IPS-15b (cell line): ENCODE measurements at regions not wholly inside any gene's neighbourhood (a gene's known extent, or its start where the extent isn't known, plus 50 kb on each side); places are given as distances from the start of the nearest gene placed in this dataset.

ENCODE experiments used
- H3K27me3 ChIP-seq: one replicate; pipeline ENCODE4 v1.6.1; 2013; ENCODE audit warnings: low read length; ENCODE audit not compliant: control insufficient read depth, insufficient read depth
- H3K36me3 ChIP-seq: one replicate; pipeline ENCODE4 v1.6.1; 2013; ENCODE audit warnings: low read length; ENCODE audit not compliant: control insufficient read depth, insufficient read depth
- H3K4me1 ChIP-seq: one replicate; pipeline ENCODE4 v1.6.1; 2013; ENCODE audit warnings: mild to moderate bottlenecking, low read length; ENCODE audit not compliant: control insufficient read depth, insufficient read depth
- H3K4me3 ChIP-seq: one replicate; pipeline ENCODE4 v1.5.1; 2013; ENCODE audit warnings: low read depth, low read length
- H3K9ac ChIP-seq: one replicate; pipeline ENCODE4 v1.6.1; 2013; ENCODE audit warnings: low read depth, mild to moderate bottlenecking, low read length
- H3K9me3 ChIP-seq: one replicate; pipeline ENCODE4 v1.6.1; 2013; ENCODE audit warnings: mild to moderate bottlenecking, low read length; ENCODE audit not compliant: control insufficient read depth, insufficient read depth

GRCh38 chr15:95968856-95969255 is 361.6 kb upstream of the NR2F2 start:
- Histone ChIP-seq H3K27me3 (no peaks in the 10 kb centered on the region), H3K36me3 (no peaks in the 10 kb centered on the region), H3K9me3 (no peaks in the 10 kb centered on the region), H3K4me1 (no peaks in the 10 kb centered on the region), H3K9ac (no peak overlapping the region), H3K4me3 (no peak overlapping the region)

DNA sequence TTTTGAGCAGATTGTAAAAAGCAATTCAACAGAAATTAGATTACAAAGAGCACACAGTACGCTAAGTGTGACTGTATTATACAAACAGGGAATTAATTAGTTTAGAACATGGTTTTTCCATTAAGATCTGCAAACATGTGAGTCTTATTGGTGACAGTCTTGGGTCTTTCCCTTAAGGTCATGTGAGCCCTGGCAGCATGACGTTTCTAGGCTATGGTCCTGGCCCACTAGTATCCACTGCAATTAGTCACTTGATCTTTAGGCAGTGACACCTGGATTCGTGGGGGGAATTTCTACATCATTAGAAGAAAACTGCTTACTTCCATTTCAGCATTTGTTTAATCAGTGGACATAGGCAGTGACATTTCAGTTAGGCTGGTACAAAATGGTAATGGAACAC is 360.2 kb upstream of the NR2F2 start:
- H3K9ac ChIP-seq = no peak overlapping the region
- no peak overlapping the region for H3K4me3 ChIP-seq
- H3K9me3 ChIP-seq = no peaks in the 10 kb centered on the region

GRCh38 chr15:95972041-95972553 is 358.4 kb upstream of the NR2F2 start:
- Histone ChIP-seq H3K4me3 (no peak overlapping the region), H3K36me3 (no peaks in the 10 kb centered on the region), H3K9me3 (no peaks in the 10 kb centered on the region), H3K9ac (no peak overlapping the region), H3K27me3 (no peaks in the 10 kb centered on the region), H3K4me1 (no peaks in the 10 kb centered on the region)

More for the DNA sequence above, 360.2 kb upstream of the NR2F2 start:
- Histone ChIP-seq H3K36me3 (no peaks in the 10 kb centered on the region), H3K27me3 (no peaks in the 10 kb centered on the region), H3K4me1 (no peaks in the 10 kb centered on the region)

GRCh38 chr15:95972812-95973211 is 357.7 kb upstream of the NR2F2 start:
- no peak overlapping the region for H3K9ac ChIP-seq
- H3K4me3 ChIP-seq = no peak overlapping the region
- H3K27me3 ChIP-seq = no peaks in the 10 kb centered on the region

GRCh38 chr15:95973566-95974256 is 356.8 kb upstream of the NR2F2 start:
- Histone ChIP-seq H3K9me3 (no peaks in the 10 kb centered on the region), H3K27me3 (no peaks in the 10 kb centered on the region), H3K9ac (no peak overlapping the region), H3K4me3 (no peak overlapping the region), H3K4me1 (no peaks in the 10 kb centered on the region), H3K36me3 (no peaks in the 10 kb centered on the region)

More at GRCh38 chr15:95972812-95973211, 357.7 kb upstream of the NR2F2 start:
- H3K9me3 ChIP-seq = no peaks in the 10 kb centered on the region
- no peaks in the 10 kb centered on the region for H3K36me3 ChIP-seq
- no peaks in the 10 kb centered on the region for H3K4me1 ChIP-seq

- H3K27me3 ChIP-seq = no peaks in the 10 kb centered on the region
- no peak overlapping the region for H3K4me3 ChIP-seq
- H3K9ac ChIP-seq = no peak overlapping the region
- H3K4me1 ChIP-seq = no peaks in the 10 kb centered on the region
- no peaks in the 10 kb centered on the region for H3K36me3 ChIP-seq
- H3K9me3 ChIP-seq = no peaks in the 10 kb centered on the region
These were observed 355.3 kb upstream of the NR2F2 start for GRCh38 chr15:95975212-95975611.

GRCh38 chr15:95979286-95979685 is 351.2 kb upstream of the NR2F2 start:
- no peak overlapping the region for H3K4me3 ChIP-seq
- no peak overlapping the region for H3K9ac ChIP-seq
- no peaks in the 10 kb centered on the region for H3K36me3 ChIP-seq
- H3K9me3 ChIP-seq = no peaks in the 10 kb centered on the region
- H3K27me3 ChIP-seq = no peaks in the 10 kb centered on the region
- H3K4me1 ChIP-seq = no peaks in the 10 kb centered on the region

- Histone ChIP-seq H3K9me3 (no peaks in the 10 kb centered on the region), H3K4me1 (no peaks in the 10 kb centered on the region), H3K4me3 (no peak overlapping the region), H3K27me3 (no peaks in the 10 kb centered on the region), H3K9ac (no peak overlapping the region), H3K36me3 (no peaks in the 10 kb centered on the region)
These were observed 349.3 kb upstream of the NR2F2 start for GRCh38 chr15:95981209-95981608.

DNA sequence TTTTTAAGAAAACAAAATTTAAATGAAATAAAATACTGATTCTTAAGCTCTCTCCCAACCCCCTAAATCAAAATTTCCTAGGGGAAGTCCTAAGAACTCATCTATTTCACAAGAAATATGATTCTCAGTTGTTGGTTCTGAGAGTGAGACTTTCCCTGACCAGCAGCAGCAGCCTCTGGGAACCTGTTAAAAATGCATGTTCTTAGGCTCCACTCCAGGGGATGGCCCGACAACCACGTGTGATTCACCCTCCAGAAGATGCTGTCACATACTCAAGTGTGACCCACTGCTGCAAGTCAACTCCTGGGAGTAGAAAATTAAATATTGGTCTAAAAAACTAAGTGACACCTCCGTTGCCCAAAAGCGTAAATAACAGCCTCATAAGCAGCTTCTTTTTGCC is 343.2 kb upstream of the NR2F2 start:
- Histone ChIP-seq H3K9ac (no peak overlapping the region), H3K4me3 (no peak overlapping the region), H3K27me3 (no peaks in the 10 kb centered on the region), H3K36me3 (no peaks in the 10 kb centered on the region), H3K4me1 (peaks cover 3% of the 10 kb centered on the region), H3K9me3 (no peaks in the 10 kb centered on the region)

DNA sequence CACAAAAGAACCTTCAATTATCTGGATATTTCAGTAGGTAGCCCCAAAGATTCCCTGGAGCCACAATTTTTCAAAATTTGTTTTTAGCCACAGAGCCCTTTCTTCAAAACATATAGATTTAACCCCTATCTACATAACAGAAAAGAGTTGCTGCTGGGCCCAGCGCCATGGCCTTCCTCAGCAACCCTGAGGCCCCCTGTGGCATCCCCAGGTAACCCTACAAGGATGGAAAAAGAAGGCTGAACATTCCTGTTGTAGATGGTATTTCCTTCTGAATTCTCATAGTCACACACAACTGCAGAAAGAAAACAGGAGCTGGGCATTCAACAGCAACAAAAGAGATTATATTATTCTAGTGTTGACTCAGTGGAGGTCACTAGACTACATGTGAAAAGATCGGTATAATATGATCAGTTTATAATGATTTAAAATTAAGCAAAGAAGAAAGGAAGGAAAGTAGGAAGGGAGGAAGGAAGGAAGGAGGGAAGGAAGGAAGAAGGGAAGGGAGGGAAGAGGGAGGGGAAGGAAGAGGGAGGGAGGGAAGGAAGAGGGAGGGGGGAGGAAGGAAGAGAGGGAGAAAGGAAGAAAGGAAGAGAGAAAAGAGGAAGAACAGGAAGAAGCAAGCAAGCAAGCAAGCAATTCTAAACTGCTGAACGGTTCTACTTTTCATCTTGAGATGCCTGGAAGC is 342.5 kb upstream of the NR2F2 start:
- no peak overlapping the region for H3K4me3 ChIP-seq
- no peaks in the 10 kb centered on the region for H3K27me3 ChIP-seq
- H3K36me3 ChIP-seq = no peaks in the 10 kb centered on the region
- H3K9me3 ChIP-seq = no peaks in the 10 kb centered on the region
- peaks cover 3% of the 10 kb centered on the region for H3K4me1 ChIP-seq
- no peak overlapping the region for H3K9ac ChIP-seq

GRCh38 chr15:95988574-95988887 is 342.0 kb upstream of the NR2F2 start:
- no peaks in the 10 kb centered on the region for H3K27me3 ChIP-seq
- H3K9me3 ChIP-seq = no peaks in the 10 kb centered on the region
- no peak overlapping the region for H3K9ac ChIP-seq
- no peaks in the 10 kb centered on the region for H3K36me3 ChIP-seq
- no peak overlapping the region for H3K4me3 ChIP-seq
- peaks cover 3% of the 10 kb centered on the region for H3K4me1 ChIP-seq

GRCh38 chr15:95989392-95989791 is 341.1 kb upstream of the NR2F2 start:
- H3K4me3 ChIP-seq = no peak overlapping the region
- no peaks in the 10 kb centered on the region for H3K27me3 ChIP-seq
- H3K9ac ChIP-seq = no peak overlapping the region
- no peaks in the 10 kb centered on the region for H3K9me3 ChIP-seq
- H3K4me1 ChIP-seq = peaks cover 3% of the 10 kb centered on the region
- no peaks in the 10 kb centered on the region for H3K36me3 ChIP-seq
